Ishikawa (cell line): ENCODE measurements at regions not wholly inside any gene's neighbourhood (a gene's known extent, or its start where the extent isn't known, plus 50 kb on each side); places are given as distances from the start of the nearest gene placed in this dataset.

ENCODE experiments used
- CEBPB ChIP-seq: IDR thresholded peaks from 2 replicates; pipeline ENCODE4 v1.6.1; 2012
- CREB1 ChIP-seq: IDR thresholded peaks from 2 replicates; pipeline ENCODE4 v1.6.1; 2012; ENCODE audit warnings: low read depth
- EGR1 ChIP-seq: IDR thresholded peaks from 2 replicates; pipeline ENCODE4 v1.6.1; 2012
- EP300 ChIP-seq: IDR thresholded peaks from 2 replicates; pipeline ENCODE4 v1.6.1; 2012; ENCODE audit warnings: borderline replicate concordance
- FOXM1 ChIP-seq: IDR thresholded peaks from 2 replicates; pipeline ENCODE4 v1.6.1; 2012; ENCODE audit warnings: low read depth, borderline replicate concordance
- NFIC ChIP-seq: IDR thresholded peaks from 2 replicates; pipeline ENCODE4 v1.6.1; 2012
- RAD21 ChIP-seq: IDR thresholded peaks from 2 replicates; pipeline ENCODE4 v1.6.1; 2012; ENCODE audit warnings: low read depth
- TAF1 ChIP-seq: IDR thresholded peaks from 2 replicates; pipeline ENCODE4 v1.6.1; 2012; ENCODE audit warnings: low read depth, mild to moderate bottlenecking
- TCF12 ChIP-seq: IDR thresholded peaks from 2 replicates; pipeline ENCODE4 v1.6.1; 2012; ENCODE audit warnings: low read depth
- TEAD4 ChIP-seq: IDR thresholded peaks from 2 replicates; pipeline ENCODE4 v1.6.1; 2012
- YY1 ChIP-seq: IDR thresholded peaks from 2 replicates; pipeline ENCODE4 v1.6.1; 2012; ENCODE audit warnings: low read depth
- ZBTB7A ChIP-seq: IDR thresholded peaks from 2 replicates; pipeline ENCODE4 v1.6.1; 2012; ENCODE audit warnings: low read depth
- TF ChIP-seq, protein P1 (sequence below): IDR thresholded peaks from 2 replicates; pipeline ENCODE4 v1.6.1; 2012
- TF ChIP-seq, protein P2 (sequence below): IDR thresholded peaks from 2 replicates; pipeline ENCODE4 v1.6.1; 2012
- TF ChIP-seq, protein P3 (sequence below): IDR thresholded peaks from 2 replicates; pipeline ENCODE4 v1.6.1; 2012; ENCODE audit warnings: low read depth, mild to moderate bottlenecking

DNA sequence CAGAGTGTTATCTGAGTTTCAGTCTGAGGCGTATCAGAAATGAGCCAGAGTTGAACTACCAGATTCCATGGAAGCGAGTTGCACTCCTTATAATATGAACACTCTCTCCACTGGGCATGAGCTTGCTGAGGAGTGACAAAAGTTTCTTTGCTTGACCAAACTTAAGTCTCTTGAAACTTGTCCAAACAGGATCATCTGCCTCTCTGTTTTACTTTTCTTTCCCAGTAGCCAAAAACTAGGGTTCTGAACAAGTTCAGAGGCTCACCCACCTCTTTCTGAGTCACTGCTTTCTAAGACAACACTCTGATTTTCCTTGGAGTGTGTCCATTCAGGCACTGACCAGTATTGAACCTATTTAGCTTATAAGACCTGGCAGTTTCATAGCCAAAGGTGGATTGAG lies 233.2 kb upstream of the TCF4 start:
- TF ChIP-seq, protein P1, sequence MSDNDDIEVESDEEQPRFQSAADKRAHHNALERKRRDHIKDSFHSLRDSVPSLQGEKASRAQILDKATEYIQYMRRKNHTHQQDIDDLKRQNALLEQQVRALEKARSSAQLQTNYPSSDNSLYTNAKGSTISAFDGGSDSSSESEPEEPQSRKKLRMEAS, result no peak

DNA sequence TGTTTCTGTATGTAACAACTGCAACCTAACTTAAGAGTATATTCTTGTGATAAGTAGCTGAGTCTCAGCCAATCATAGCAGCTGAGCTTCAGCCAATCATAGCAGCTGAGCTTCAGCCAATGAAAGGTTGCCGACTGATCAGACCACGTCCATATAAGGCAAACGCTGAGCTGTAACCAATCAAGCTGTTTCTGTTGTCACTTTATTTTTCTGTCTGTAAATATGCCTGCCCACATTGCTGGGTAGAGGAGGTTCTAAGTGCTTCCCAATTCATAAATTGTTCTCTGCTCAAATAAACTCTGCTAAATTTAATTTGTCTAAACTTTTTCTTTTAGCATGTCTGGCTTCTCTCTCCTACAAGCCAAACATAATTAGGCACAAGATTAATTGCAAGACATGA lies 231.5 kb upstream of the TCF4 start:
- TF ChIP-seq TEAD4 (no peak), TCF12 (no peak), EGR1 (no peak), CREB1 (no peak)

DNA sequence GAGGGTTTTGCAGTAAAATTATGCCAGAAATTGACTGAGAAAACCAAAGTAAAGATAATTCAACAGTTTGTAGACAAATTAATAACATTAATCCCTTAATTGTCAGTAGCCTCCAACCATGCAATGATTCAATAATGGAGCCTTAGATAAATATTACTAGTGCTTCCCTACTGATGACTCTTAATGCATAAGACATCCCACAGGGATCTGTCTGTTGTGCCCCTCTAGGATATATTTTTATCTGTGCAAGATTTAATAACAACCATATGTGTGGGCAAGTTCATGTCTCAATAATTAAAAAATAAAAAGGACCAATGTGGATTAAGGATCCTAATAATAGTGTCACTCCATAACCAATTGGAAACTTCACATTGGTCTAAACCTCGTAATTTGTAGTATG lies 230.3 kb upstream of the TCF4 start:
- TF ChIP-seq, protein P1, result no peak
- TF ChIP-seq, protein P2, sequence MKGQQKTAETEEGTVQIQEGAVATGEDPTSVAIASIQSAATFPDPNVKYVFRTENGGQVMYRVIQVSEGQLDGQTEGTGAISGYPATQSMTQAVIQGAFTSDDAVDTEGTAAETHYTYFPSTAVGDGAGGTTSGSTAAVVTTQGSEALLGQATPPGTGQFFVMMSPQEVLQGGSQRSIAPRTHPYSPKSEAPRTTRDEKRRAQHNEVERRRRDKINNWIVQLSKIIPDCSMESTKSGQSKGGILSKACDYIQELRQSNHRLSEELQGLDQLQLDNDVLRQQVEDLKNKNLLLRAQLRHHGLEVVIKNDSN, result no peak
- no peak for TF ChIP-seq TEAD4
- no peak for TF ChIP-seq RAD21
- TF ChIP-seq CREB1, result no peak
- TF ChIP-seq ZBTB7A, result no peak
- TF ChIP-seq FOXM1, result no peak

DNA sequence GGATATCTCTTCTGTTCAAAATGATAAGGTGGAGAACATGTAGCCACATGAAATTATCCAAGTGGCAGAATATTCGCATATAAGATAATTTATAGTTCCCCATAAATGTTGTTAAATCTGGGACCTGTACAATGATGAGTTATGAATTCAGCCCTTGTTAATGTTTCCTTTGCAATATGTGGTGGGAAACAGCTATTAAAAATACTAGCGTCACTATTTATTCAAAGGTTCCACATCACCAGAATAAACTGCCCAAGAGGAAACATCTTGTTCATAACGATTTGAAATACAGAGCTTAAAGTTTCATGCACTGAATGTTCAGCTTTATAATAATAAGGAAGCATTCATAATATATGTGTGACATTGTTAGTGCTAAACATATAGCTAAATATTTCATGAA lies 223.9 kb upstream of the TCF4 start:
- TF ChIP-seq, protein P3, sequence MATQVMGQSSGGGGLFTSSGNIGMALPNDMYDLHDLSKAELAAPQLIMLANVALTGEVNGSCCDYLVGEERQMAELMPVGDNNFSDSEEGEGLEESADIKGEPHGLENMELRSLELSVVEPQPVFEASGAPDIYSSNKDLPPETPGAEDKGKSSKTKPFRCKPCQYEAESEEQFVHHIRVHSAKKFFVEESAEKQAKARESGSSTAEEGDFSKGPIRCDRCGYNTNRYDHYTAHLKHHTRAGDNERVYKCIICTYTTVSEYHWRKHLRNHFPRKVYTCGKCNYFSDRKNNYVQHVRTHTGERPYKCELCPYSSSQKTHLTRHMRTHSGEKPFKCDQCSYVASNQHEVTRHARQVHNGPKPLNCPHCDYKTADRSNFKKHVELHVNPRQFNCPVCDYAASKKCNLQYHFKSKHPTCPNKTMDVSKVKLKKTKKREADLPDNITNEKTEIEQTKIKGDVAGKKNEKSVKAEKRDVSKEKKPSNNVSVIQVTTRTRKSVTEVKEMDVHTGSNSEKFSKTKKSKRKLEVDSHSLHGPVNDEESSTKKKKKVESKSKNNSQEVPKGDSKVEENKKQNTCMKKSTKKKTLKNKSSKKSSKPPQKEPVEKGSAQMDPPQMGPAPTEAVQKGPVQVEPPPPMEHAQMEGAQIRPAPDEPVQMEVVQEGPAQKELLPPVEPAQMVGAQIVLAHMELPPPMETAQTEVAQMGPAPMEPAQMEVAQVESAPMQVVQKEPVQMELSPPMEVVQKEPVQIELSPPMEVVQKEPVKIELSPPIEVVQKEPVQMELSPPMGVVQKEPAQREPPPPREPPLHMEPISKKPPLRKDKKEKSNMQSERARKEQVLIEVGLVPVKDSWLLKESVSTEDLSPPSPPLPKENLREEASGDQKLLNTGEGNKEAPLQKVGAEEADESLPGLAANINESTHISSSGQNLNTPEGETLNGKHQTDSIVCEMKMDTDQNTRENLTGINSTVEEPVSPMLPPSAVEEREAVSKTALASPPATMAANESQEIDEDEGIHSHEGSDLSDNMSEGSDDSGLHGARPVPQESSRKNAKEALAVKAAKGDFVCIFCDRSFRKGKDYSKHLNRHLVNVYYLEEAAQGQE, result no peak
- TF ChIP-seq YY1 (no peak), CEBPB (no peak), RAD21 (no peak)

DNA sequence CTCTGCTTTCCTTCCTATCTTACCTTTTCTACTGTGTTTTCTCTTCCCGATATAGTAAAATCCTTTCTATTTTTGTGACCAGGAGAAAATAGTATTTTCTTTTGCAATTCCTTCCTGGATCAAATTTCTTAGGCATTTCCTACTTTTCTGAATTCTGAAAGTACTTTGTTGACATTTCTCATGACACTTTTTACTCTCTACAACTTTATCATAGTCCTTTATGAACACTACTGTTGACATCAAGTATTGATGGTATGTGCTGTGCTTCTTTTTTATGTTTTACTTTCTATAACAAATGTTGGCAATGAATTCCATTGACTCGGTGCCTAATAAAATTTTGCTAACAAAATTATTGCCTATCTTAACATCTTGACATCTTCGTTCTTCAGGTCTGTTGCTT lies 217.7 kb upstream of the TCF4 start:
- TF ChIP-seq, protein P1, result no peak
- no peak for TF ChIP-seq FOXM1
- TF ChIP-seq EP300, result no peak
- no peak for TF ChIP-seq CREB1
- no peak for TF ChIP-seq ZBTB7A
- no peak for TF ChIP-seq NFIC
- no peak for TF ChIP-seq YY1
- TF ChIP-seq TEAD4, result no peak
- TF ChIP-seq, protein P2, result no peak
- TF ChIP-seq RAD21, result no peak
- TF ChIP-seq, protein P3, result no peak

DNA sequence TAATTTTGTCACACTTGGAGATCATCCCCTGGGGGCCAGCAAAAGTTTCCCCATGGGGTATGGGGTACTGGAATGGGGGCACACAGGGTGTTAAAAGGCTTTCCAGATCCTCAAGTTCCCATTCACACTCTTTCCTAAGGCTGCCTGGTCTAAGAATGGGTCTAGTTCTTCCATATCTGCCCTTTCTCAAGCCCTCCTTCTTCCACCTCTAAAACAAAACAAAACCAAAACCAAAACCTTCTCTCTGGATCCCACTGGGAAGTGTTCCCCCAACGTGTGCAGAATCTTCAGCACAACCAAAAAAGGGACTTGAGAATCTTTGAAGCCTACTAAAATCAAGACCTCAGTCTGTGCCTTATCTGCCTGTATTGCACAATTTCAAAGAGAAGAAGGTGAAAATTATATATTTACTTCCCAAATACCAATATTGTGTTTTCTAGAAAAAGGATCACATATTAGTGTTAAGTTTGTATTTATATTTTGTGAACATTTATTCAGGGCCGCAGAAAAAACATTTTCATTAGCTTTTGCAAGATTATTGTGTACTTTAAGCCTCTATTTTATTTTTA lies 207.2 kb upstream of the TCF4 start:
- TF ChIP-seq FOXM1 (no peak), TCF12 (no peak), CREB1 (no peak), TAF1 (no peak), ZBTB7A (no peak), YY1 (no peak)
- TF ChIP-seq, protein P2, result no peak
- TF ChIP-seq, protein P3, result no peak
